Fibroblast of lung (primary cell): ENCODE measurements at regions not wholly inside any gene's neighbourhood (a gene's known extent, or its start where the extent isn't known, plus 50 kb on each side); places are given as distances from the start of the nearest gene placed in this dataset.

Source experiments
- EZH2 ChIP-seq: IDR thresholded peaks from 2 replicates; pipeline ENCODE4 v1.5.1; 2012; ENCODE audit warnings: low read length, control low read depth, mild to moderate bottlenecking; ENCODE audit errors: missing control alignments
- TF ChIP-seq, protein P1 (sequence below), 2 donors: IDR thresholded peaks in 1 of 2; conservative IDR thresholded peaks in 1 of 2; 1 replicate in 1 of 2; 2 replicates in 1 of 2; pipeline ENCODE4 v1.5.1; 2011 to 2012; ENCODE audit warnings: low read length in 2 of 2, control low read depth in 1 of 2, inconsistent platforms in 1 of 2, low read depth in 1 of 2, mild to moderate bottlenecking in 1 of 2

DNA sequence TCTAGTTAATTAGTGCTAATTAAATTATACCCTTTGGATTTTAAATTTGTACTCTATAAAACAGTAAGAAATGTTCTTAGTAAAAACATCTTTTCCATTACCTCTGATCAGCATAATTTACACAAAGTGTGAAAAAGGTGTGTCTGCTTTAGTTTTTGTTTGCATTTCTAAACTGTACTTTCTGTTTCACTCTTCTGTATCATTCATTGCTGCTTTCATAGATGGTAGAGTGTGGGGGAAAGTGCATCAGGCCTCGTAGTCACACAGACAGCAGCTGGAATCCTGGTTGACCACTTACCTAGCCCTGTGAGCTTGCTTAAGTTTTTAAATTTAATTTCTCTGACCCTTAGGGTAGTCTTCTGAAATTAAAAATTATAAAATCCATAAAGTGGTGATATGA, 275.4 kb upstream of the PITX2 start:
- TF ChIP-seq, protein P1, sequence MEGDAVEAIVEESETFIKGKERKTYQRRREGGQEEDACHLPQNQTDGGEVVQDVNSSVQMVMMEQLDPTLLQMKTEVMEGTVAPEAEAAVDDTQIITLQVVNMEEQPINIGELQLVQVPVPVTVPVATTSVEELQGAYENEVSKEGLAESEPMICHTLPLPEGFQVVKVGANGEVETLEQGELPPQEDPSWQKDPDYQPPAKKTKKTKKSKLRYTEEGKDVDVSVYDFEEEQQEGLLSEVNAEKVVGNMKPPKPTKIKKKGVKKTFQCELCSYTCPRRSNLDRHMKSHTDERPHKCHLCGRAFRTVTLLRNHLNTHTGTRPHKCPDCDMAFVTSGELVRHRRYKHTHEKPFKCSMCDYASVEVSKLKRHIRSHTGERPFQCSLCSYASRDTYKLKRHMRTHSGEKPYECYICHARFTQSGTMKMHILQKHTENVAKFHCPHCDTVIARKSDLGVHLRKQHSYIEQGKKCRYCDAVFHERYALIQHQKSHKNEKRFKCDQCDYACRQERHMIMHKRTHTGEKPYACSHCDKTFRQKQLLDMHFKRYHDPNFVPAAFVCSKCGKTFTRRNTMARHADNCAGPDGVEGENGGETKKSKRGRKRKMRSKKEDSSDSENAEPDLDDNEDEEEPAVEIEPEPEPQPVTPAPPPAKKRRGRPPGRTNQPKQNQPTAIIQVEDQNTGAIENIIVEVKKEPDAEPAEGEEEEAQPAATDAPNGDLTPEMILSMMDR (conservative IDR thresholded peaks at IDR 0.05 in 1 of 2, IDR thresholded peaks at IDR 0.05 in 1 of 2; ENCODE audit: low read depth in 1 of 2, low read length in 2 of 2): no peak
- TF ChIP-seq EZH2: no peak
